ENCODE measurements at regions not wholly inside any gene's neighbourhood (a gene's known extent, or its start where the extent isn't known, plus 50 kb on each side); places are given as distances from the start of the nearest gene placed in this dataset.

GRCh38 chr21:27306791-27307775 is 340.2 kb upstream of the ADAMTS5 start:
- Histone ChIP-seq H3K27me3 (replicated peaks in 1 of 4; ENCODE audit: control extremely low read depth in 1 of 4, control insufficient read depth in 3 of 4, insufficient read depth in 4 of 4, low read length in 3 of 4) (no peaks in the 10 kb centered on the region), H3K9ac (ENCODE audit: low read length) (no peak overlapping the region), H4K20me1 (ENCODE audit: control insufficient read depth, insufficient read depth, low read length, poor library complexity, severe bottlenecking) (no peaks in the 10 kb centered on the region), H3K36me3 (replicated peaks in 1 of 2; ENCODE audit: control extremely low read depth in 1 of 2, control insufficient read depth in 1 of 2, extremely low read depth in 1 of 2, insufficient read depth in 2 of 2, low read length in 1 of 2) (no peaks in the 10 kb centered on the region), H3K4me2 (replicated peaks; ENCODE audit: low read depth, low read length, poor library complexity, severe bottlenecking) (no peak overlapping the region), H3K9me3 (ENCODE audit: control extremely low read depth in 1 of 3, control insufficient read depth in 2 of 3, insufficient read depth in 1 of 3, low read length in 2 of 3) (peaks cover 0 to 3% (median 1%) of the 10 kb centered on the region in 3 donors), H3K79me2 (ENCODE audit: control insufficient read depth, insufficient read depth, low read length) (no peaks in the 10 kb centered on the region), H3K27ac (ENCODE audit: low read length in 2 of 2) (no peak overlapping the region), H2AFZ (ENCODE audit: insufficient read depth, low read depth, low read length, poor library complexity, severe bottlenecking) (no peak overlapping the region), H3K4me3 (ENCODE audit: control extremely low read depth in 1 of 5, extremely low read depth in 1 of 5, insufficient read depth in 1 of 5, low read depth in 2 of 5, low read length in 4 of 5) (no peak overlapping the region), H3K4me1 (ENCODE audit: control insufficient read depth in 2 of 2, insufficient read depth in 2 of 2, low read length in 2 of 2) (no peaks in the 10 kb centered on the region)
- Mint-ChIP-seq H3K27me3 (no peaks in the 10 kb centered on the region), H3K27ac (no peak overlapping the region), H3K4me3 (no peak overlapping the region), H3K4me1 (no peaks in the 10 kb centered on the region), H3K9me3 (ENCODE audit: insufficient read depth) (no peaks in the 10 kb centered on the region)
- ChIA-PET POLR2A (no interaction called here), CTCF (no interaction called here)
- DNase-seq (no peak), ATAC-seq (ENCODE audit: low read depth) (no peak)
- TF ChIP-seq CTCF (IDR thresholded peaks at IDR 0.05) = no peak
- no peak for TF ChIP-seq EZH2 (IDR thresholded peaks at IDR 0.05; ENCODE audit: borderline replicate concordance, insufficient read depth, low read depth, low read length, poor library complexity, severe bottlenecking)
- intact Hi-C loops (cut with micrococcal nuclease) = no loop called here
- WGBS (ENCODE audit: insufficient coverage) = no CpG with 5 or more reads among the region's 4 CpGs

- Histone ChIP-seq H3K27me3 (replicated peaks in 1 of 4; ENCODE audit: control extremely low read depth in 1 of 4, control insufficient read depth in 3 of 4, insufficient read depth in 4 of 4, low read length in 3 of 4) (no peaks in the 10 kb centered on the region), H3K4me3 (ENCODE audit: control extremely low read depth in 1 of 5, extremely low read depth in 1 of 5, insufficient read depth in 1 of 5, low read depth in 2 of 5, low read length in 4 of 5) (no peak overlapping the region), H4K20me1 (ENCODE audit: control insufficient read depth, insufficient read depth, low read length, poor library complexity, severe bottlenecking) (no peaks in the 10 kb centered on the region), H3K4me1 (ENCODE audit: control insufficient read depth in 2 of 2, insufficient read depth in 2 of 2, low read length in 2 of 2) (no peaks in the 10 kb centered on the region), H3K9me3 (ENCODE audit: control extremely low read depth in 1 of 3, control insufficient read depth in 2 of 3, insufficient read depth in 1 of 3, low read length in 2 of 3) (peaks cover 0 to 3% (median 3%) of the 10 kb centered on the region in 3 donors), H3K4me2 (replicated peaks; ENCODE audit: low read depth, low read length, poor library complexity, severe bottlenecking) (no peak overlapping the region), H3K36me3 (replicated peaks in 1 of 2; ENCODE audit: control extremely low read depth in 1 of 2, control insufficient read depth in 1 of 2, extremely low read depth in 1 of 2, insufficient read depth in 2 of 2, low read length in 1 of 2) (no peaks in the 10 kb centered on the region), H3K27ac (ENCODE audit: low read length in 2 of 2) (no peak overlapping the region), H3K9ac (ENCODE audit: low read length) (no peak overlapping the region), H3K79me2 (ENCODE audit: control insufficient read depth, insufficient read depth, low read length) (no peaks in the 10 kb centered on the region), H2AFZ (ENCODE audit: insufficient read depth, low read depth, low read length, poor library complexity, severe bottlenecking) (no peak overlapping the region)
- POLR2A ChIA-PET = no interaction called here
- ATAC-seq (ENCODE audit: low read depth) (no peak), DNase-seq (no peak)
- Mint-ChIP-seq H3K4me1 (no peaks in the 10 kb centered on the region), H3K27me3 (no peaks in the 10 kb centered on the region), H3K27ac (no peak overlapping the region), H3K9me3 (ENCODE audit: insufficient read depth) (no peaks in the 10 kb centered on the region), H3K4me3 (no peak overlapping the region)
- CTCF ChIA-PET = no interaction called here
- intact Hi-C loops (cut with micrococcal nuclease) = no loop called here
- no peak for TF ChIP-seq CTCF (IDR thresholded peaks at IDR 0.05)
These were observed 339.3 kb upstream of the ADAMTS5 start for GRCh38 chr21:27306206-27306605.
